ENCODE measurements at regions not wholly inside any gene's neighbourhood (a gene's known extent, or its start where the extent isn't known, plus 50 kb on each side); places are given as distances from the start of the nearest gene placed in this dataset.

GRCh38 chr7:112854169-112854568 lies 64.0 kb upstream of the TMEM168 start:
- no peaks in the 10 kb centered on the region for H3K36me3 Mint-ChIP-seq (ENCODE audit: low read depth)
- H3K9me3 Mint-ChIP-seq = no peaks in the 10 kb centered on the region
- DNase-seq (ENCODE audit: low spot score) = no peak
- intact Hi-C loops (cut with micrococcal nuclease) = no loop called here
- H3K27me3 Mint-ChIP-seq (ENCODE audit: insufficient read depth) = peaks cover 1% of the 10 kb centered on the region
- H3K27ac Mint-ChIP-seq = no peak overlapping the region
- no peak overlapping the region for H3K4me3 Mint-ChIP-seq
- no peaks in the 10 kb centered on the region for H3K4me1 Mint-ChIP-seq (ENCODE audit: low read depth)

DNA sequence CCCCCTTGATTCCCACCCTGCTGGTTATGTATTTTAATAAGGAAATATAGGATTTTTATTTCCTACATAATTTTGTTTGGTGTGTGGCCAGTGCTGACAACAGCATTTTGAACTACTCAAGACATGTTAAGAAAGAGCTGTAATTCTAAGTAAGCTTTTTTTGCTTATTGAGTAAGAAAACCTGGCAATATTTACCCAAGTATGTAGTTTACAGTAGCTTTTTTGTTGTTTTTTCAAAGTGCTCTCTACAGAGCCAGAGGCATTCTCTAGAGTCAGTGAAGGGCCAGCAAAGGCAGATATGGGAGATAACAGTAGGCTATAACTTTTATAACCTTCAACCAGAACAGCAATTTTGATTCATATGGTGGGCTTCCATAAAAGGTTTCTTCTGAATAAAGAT lies 63.2 kb upstream of the TMEM168 start:
- H3K4me1 Mint-ChIP-seq (ENCODE audit: low read depth) = no peaks in the 10 kb centered on the region
- H3K9me3 Mint-ChIP-seq = no peaks in the 10 kb centered on the region
- intact Hi-C loops (cut with micrococcal nuclease) = no loop called here
- DNase-seq (ENCODE audit: low spot score) = no peak
- peaks cover 1% of the 10 kb centered on the region for H3K27me3 Mint-ChIP-seq (ENCODE audit: insufficient read depth)
- H3K27ac Mint-ChIP-seq = no peak overlapping the region
- no peaks in the 10 kb centered on the region for H3K36me3 Mint-ChIP-seq (ENCODE audit: low read depth)
- H3K4me3 Mint-ChIP-seq = no peak overlapping the region

DNA sequence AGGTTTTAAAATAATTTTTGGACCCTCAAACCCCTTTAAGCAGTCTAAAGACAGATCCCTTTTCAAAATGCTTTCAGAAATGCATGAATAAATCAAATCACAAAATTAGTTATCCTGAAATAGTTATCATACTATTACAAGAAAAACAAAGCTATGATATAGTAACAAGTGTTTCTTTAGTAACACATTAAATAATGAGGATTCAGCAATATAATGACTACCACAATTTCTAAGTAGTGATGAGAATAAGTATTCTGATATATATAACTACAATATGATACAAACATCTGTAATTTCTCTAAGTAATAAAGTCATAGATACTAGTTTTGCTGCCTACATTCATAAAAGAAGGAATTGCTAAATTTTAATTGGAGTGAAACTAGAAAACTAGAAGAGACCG lies 53.0 kb upstream of the TMEM168 start:
- intact Hi-C loops (cut with micrococcal nuclease) = no loop called here
- H3K27ac Mint-ChIP-seq = no peak overlapping the region
- H3K4me1 Mint-ChIP-seq (ENCODE audit: low read depth) = no peaks in the 10 kb centered on the region
- peaks cover 5% of the 10 kb centered on the region for H3K36me3 Mint-ChIP-seq (ENCODE audit: low read depth)
- DNase-seq (ENCODE audit: low spot score) = no peak
- H3K9me3 Mint-ChIP-seq = peaks cover 13% of the 10 kb centered on the region
- no peaks in the 10 kb centered on the region for H3K27me3 Mint-ChIP-seq (ENCODE audit: insufficient read depth)
- H3K4me3 Mint-ChIP-seq = no peak overlapping the region

Measured in activated T-helper 1 cell treated with anti-CD3 and anti-CD28 coated beads, Interleukin-12 subunit alpha, Interleukin-12 subunit beta, Interleukin-2, Interleukin-4 antibody, amounts not matched to agents 30 ng/mL and 10 ng/mL and 1 ng/mL, durations not matched to agents 14 hours and 24 hours and 36 hours (primary cell).